Kidney epithelial cell (primary cell): ENCODE measurements at regions not wholly inside any gene's neighbourhood (a gene's known extent, or its start where the extent isn't known, plus 50 kb on each side); places are given as distances from the start of the nearest gene placed in this dataset.

Source experiments
- DNase-seq: peaks from one replicate; pipeline ENCODE4 v3.0.0-alpha.2; 2010; ENCODE audit warnings: low read depth
- H3K27me3 ChIP-seq: 2 replicates; pipeline ENCODE4 v1.6.0; 2011; ENCODE audit warnings: low read length; ENCODE audit not compliant: control insufficient read depth, insufficient read depth
- H3K36me3 ChIP-seq: 2 replicates; pipeline ENCODE4 v1.5.1; 2011; ENCODE audit warnings: low read length; ENCODE audit not compliant: control insufficient read depth, insufficient read depth
- H3K4me3 ChIP-seq: 2 replicates; pipeline ENCODE4 v1.5.1; 2011; ENCODE audit warnings: low read depth, mild to moderate bottlenecking, control low read depth, low read length
- CTCF ChIP-seq: IDR thresholded peaks from 2 replicates; pipeline ENCODE4 v1.5.1; 2011; ENCODE audit warnings: mild to moderate bottlenecking, moderate library complexity, low read length, control low read depth, inconsistent platforms; ENCODE audit not compliant: insufficient read depth, poor library complexity, severe bottlenecking

GRCh38 chr13:88883741-88884140 lies 1212.6 kb downstream of the SLITRK5 start:
- TF ChIP-seq CTCF = no peak
- Histone ChIP-seq H3K36me3 (no peaks in the 10 kb centered on the region), H3K27me3 (no peaks in the 10 kb centered on the region), H3K4me3 (no peak overlapping the region)
- DNase-seq = no peak

GRCh38 chr13:88887045-88887662 lies 1216.0 kb downstream of the SLITRK5 start:
- Histone ChIP-seq H3K27me3 (no peaks in the 10 kb centered on the region), H3K4me3 (no peak overlapping the region), H3K36me3 (no peaks in the 10 kb centered on the region)
- no peak for DNase-seq
- no peak for TF ChIP-seq CTCF

- DNase-seq = no peak
- Histone ChIP-seq H3K27me3 (no peaks in the 10 kb centered on the region), H3K36me3 (no peaks in the 10 kb centered on the region), H3K4me3 (no peak overlapping the region)
- TF ChIP-seq CTCF = no peak
These were observed 1224.2 kb downstream of the SLITRK5 start for GRCh38 chr13:88895261-88895941.

- no peak for TF ChIP-seq CTCF
- H3K36me3 ChIP-seq = no peaks in the 10 kb centered on the region
- no peaks in the 10 kb centered on the region for H3K27me3 ChIP-seq
- DNase-seq = no peak
- no peak overlapping the region for H3K4me3 ChIP-seq
These were observed 1225.3 kb downstream of the SLITRK5 start for GRCh38 chr13:88896466-88896865.

GRCh38 chr13:88908961-88909441 lies 1237.8 kb downstream of the SLITRK5 start:
- TF ChIP-seq CTCF = no peak
- DNase-seq = no peak
- no peak overlapping the region for H3K4me3 ChIP-seq
- no peaks in the 10 kb centered on the region for H3K36me3 ChIP-seq
- H3K27me3 ChIP-seq = no peaks in the 10 kb centered on the region
